PC-3 (cell line): ENCODE measurements at regions not wholly inside any gene's neighbourhood (a gene's known extent, or its start where the extent isn't known, plus 50 kb on each side); places are given as distances from the start of the nearest gene placed in this dataset.

Experiments used
- ATAC-seq: fragments of 200-7000 bp; cut with Tn5 transposase; 2 replicates; pipeline ENCODE4 v1.9.1; 2020; ENCODE audit warnings: mild to moderate bottlenecking, moderate library complexity
- BruUV-seq: library from RNA; stranded (reverse); fragments of 400-500 nt; replicated peaks from 2 replicates; lab custom pipeline; 2021; lab: Mats Ljungman, UMichigan
- CTCF ChIA-PET: fragments of 300-600 bp; sonication (Branson Sonifier 250); formaldehyde crosslinking; loops from one replicate; lab custom pipeline; 2022; ENCODE audit warnings: antibody characterized with exemption; lab: Charles Lee
- POLR2A ChIA-PET: fragments of 300-600 bp; sonication (Branson Sonifier 250); formaldehyde crosslinking; loops from one replicate; lab custom pipeline; 2022; ENCODE audit warnings: antibody characterized with exemption; ENCODE audit not compliant: unreplicated experiment; lab: Charles Lee
- DNase-seq: peaks from one replicate; pipeline ENCODE4 v3.0.0-alpha.2; 2015
- H2AFZ ChIP-seq: fragments of 300-600 bp; sonication (generic); 2 replicates; pipeline ENCODE4 v1.6.0; 2016; ENCODE audit warnings: antibody characterized with exemption, low read length
- H3F3A ChIP-seq: fragments of 300-600 bp; sonication (generic); one replicate; pipeline ENCODE4 v1.6.0; 2017; ENCODE audit warnings: antibody characterized with exemption, low read length, control low read depth, mild to moderate bottlenecking; ENCODE audit not compliant: unreplicated experiment
- H3K27ac ChIP-seq: fragments of 300-600 bp; sonication (generic); 2 replicates; pipeline ENCODE4 v1.5.1; 2016; ENCODE audit warnings: mild to moderate bottlenecking, low read length
- H3K27me3 ChIP-seq: fragments of 300-600 bp; sonication (generic); 2 replicates; pipeline ENCODE4 v1.6.1; 2016; ENCODE audit warnings: low read length, mixed read lengths
- H3K36me3 ChIP-seq: fragments of 300-600 bp; sonication (generic); 2 replicates; pipeline ENCODE4 v1.6.1; 2016; ENCODE audit warnings: low read depth, mixed run types, low read length, mixed read lengths
- H3K4me1 ChIP-seq: fragments of 300-600 bp; sonication (generic); 2 replicates; pipeline ENCODE4 v1.5.1; 2016; ENCODE audit warnings: low read length; ENCODE audit not compliant: insufficient read depth
- H3K4me2 ChIP-seq: fragments of 300-600 bp; sonication (generic); 2 replicates; pipeline ENCODE4 v1.6.0; 2016; ENCODE audit warnings: low read length
- H3K4me3 ChIP-seq: fragments of 300-600 bp; sonication (generic); 2 replicates; pipeline ENCODE4 v1.5.1; 2016; ENCODE audit warnings: mild to moderate bottlenecking, low read length, mixed read lengths
- H3K79me2 ChIP-seq: fragments of 300-600 bp; sonication (generic); 2 replicates; pipeline ENCODE4 v1.6.1; 2017; ENCODE audit warnings: low read length, mixed read lengths
- H3K9ac ChIP-seq: fragments of 300-600 bp; sonication (generic); 2 replicates; pipeline ENCODE4 v1.6.0; 2016; ENCODE audit warnings: mild to moderate bottlenecking, low read length
- H3K9me2 ChIP-seq: fragments of 300-600 bp; sonication (generic); replicated peaks from 2 replicates; pipeline ENCODE4 v1.6.1; 2016; ENCODE audit warnings: mixed run types, low read length, mixed read lengths
- H3K9me3 ChIP-seq: fragments of 300-600 bp; sonication (generic); 2 replicates; pipeline ENCODE4 v1.6.1; 2016; ENCODE audit warnings: low read length, mixed read lengths
- H4K20me1 ChIP-seq: fragments of 300-600 bp; sonication (generic); 2 replicates; pipeline ENCODE4 v1.6.1; 2016; ENCODE audit warnings: low read length, mixed read lengths
- EZH2 ChIP-seq: fragments of 300-600 bp; sonication (generic); IDR thresholded peaks from one replicate; pipeline ENCODE4 v1.6.1; 2017; ENCODE audit warnings: antibody characterized with exemption, mild to moderate bottlenecking, low read length; ENCODE audit not compliant: unreplicated experiment
- EZH2phosphoT487 ChIP-seq: fragments of 300-600 bp; sonication (generic); IDR thresholded peaks from 2 replicates; pipeline ENCODE4 v1.6.1; 2018; ENCODE audit warnings: mild to moderate bottlenecking, antibody characterized with exemption, low read length, borderline replicate concordance
- intact Hi-C: fragments of 100-400 bp; cut with micrococcal nuclease; formaldehyde crosslinking; loops from 2 replicates; pipeline ENCODE4 v1.9.0; 2023
- TF ChIP-seq, protein P1 (sequence below): fragments of 300-600 bp; sonication (generic); conservative IDR thresholded peaks from 2 replicates; pipeline ENCODE4 v1.5.1; 2017; ENCODE audit warnings: antibody characterized with exemption, low read depth, mild to moderate bottlenecking, low read length

DNA sequence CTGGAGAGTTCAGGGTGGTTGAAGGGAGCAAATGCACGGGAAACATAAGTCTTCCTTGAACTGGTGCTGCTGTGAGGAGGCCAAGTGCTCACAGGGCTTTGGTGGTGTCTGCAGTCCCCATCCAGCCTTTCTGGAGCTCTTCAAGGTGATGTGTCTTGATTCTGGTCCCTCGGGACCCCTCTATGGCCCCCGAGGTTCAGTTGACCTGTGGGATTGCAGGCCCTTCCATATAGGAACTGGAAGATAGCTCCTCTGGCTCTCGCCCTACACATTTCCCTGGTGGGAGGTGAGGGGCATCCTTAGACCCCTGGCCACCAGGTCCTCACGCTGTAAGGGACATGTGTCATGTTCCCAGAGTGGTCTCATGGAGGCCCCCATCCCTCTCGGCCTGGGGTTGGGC lies 191.8 kb downstream of the GADD45G start:
- Histone ChIP-seq H2AFZ (no peak overlapping the region), H3K4me3 (no peak overlapping the region), H3K9ac (no peak overlapping the region), H3K9me3 (no peaks in the 10 kb centered on the region), H4K20me1 (no peaks in the 10 kb centered on the region), H3K4me1 (no peaks in the 10 kb centered on the region), H3K27me3 (peaks cover 29% of the 10 kb centered on the region; the same call in 1 of the 2 replicates), H3F3A (no peaks in the 10 kb centered on the region), H3K9me2 (no peaks in the 10 kb centered on the region), H3K79me2 (no peaks in the 10 kb centered on the region), H3K4me2 (no peak overlapping the region), H3K27ac (no peak overlapping the region), H3K36me3 (no peaks in the 10 kb centered on the region)
- no peak for TF ChIP-seq EZH2
- TF ChIP-seq, protein P1, sequence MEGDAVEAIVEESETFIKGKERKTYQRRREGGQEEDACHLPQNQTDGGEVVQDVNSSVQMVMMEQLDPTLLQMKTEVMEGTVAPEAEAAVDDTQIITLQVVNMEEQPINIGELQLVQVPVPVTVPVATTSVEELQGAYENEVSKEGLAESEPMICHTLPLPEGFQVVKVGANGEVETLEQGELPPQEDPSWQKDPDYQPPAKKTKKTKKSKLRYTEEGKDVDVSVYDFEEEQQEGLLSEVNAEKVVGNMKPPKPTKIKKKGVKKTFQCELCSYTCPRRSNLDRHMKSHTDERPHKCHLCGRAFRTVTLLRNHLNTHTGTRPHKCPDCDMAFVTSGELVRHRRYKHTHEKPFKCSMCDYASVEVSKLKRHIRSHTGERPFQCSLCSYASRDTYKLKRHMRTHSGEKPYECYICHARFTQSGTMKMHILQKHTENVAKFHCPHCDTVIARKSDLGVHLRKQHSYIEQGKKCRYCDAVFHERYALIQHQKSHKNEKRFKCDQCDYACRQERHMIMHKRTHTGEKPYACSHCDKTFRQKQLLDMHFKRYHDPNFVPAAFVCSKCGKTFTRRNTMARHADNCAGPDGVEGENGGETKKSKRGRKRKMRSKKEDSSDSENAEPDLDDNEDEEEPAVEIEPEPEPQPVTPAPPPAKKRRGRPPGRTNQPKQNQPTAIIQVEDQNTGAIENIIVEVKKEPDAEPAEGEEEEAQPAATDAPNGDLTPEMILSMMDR: no peak
- no peak for TF ChIP-seq EZH2phosphoT487
- ATAC-seq (no peak), DNase-seq (no peak)
- POLR2A ChIA-PET: no interaction called here
- intact Hi-C loops: no loop called here
- CTCF ChIA-PET: no interaction called here
- BruUV-seq: no TSS peak

DNA sequence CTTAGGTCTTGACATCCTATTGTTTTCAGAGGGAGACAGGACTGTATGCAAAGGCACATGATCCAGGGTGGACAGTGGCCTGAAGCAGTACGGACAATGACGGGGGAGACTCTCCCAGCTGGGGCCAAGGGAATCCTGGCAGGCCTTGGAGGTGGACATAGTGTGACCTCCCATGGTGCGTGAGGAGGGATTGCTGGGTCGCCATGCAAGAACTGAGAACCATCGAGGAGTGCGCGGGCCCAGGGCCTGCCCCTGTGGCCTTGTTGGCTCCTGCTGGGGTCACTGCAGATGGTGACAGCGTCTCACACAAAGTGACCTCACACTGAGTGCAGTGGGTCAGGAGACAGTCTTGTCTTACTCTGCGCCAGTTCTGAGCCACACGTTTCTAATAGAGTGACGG lies 192.4 kb downstream of the GADD45G start:
- Histone ChIP-seq H3K9ac (no peak overlapping the region), H3K79me2 (no peaks in the 10 kb centered on the region), H3K27me3 (peaks cover 36% of the 10 kb centered on the region; the same call in 1 of the 2 replicates), H3K4me3 (no peak overlapping the region), H3K4me2 (no peak overlapping the region), H3K9me3 (no peaks in the 10 kb centered on the region), H3F3A (no peaks in the 10 kb centered on the region), H3K4me1 (no peaks in the 10 kb centered on the region), H3K9me2 (no peaks in the 10 kb centered on the region), H2AFZ (no peak overlapping the region), H3K36me3 (no peaks in the 10 kb centered on the region), H4K20me1 (no peaks in the 10 kb centered on the region), H3K27ac (no peak overlapping the region)
- ATAC-seq: no peak
- TF ChIP-seq EZH2 (no peak), EZH2phosphoT487 (no peak)
- TF ChIP-seq, protein P1: no peak
- no peak for DNase-seq
- POLR2A ChIA-PET: no interaction called here
- CTCF ChIA-PET: no interaction called here
- intact Hi-C loops: no loop called here
- no TSS peak for BruUV-seq

DNA sequence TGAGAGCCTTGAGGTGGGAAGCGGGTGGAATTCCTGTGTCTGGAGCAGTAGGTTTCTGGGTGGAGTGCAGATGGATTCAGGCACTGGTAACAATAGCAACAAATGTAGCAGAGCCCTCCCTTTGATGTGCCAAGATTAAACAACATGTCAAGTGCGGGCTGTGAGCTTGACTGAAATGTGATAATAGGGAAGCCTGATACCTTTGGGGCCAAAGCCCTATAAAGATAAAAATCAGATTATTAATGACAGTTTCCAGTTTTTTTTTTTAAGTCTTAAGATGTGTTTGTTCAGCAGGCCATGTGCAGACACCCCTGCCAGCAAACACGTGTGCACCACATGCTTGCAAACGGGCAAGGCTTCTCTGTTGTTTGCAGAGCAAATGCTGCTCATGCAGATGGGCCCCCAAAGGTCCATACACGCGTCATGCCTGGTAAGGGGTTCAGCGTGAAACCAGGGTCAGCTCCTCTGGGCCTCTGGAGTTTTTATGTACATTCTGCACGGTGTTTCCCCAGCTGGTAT lies 193.2 kb downstream of the GADD45G start:
- Histone ChIP-seq H3K27ac (no peak overlapping the region), H3K27me3 (peaks cover 43% of the 10 kb centered on the region; the same call in 1 of the 2 replicates), H2AFZ (no peak overlapping the region), H3K4me2 (no peak overlapping the region), H3K79me2 (no peaks in the 10 kb centered on the region), H3F3A (no peaks in the 10 kb centered on the region), H3K9me3 (no peaks in the 10 kb centered on the region), H4K20me1 (no peaks in the 10 kb centered on the region), H3K9me2 (no peaks in the 10 kb centered on the region), H3K4me3 (no peak overlapping the region), H3K36me3 (no peaks in the 10 kb centered on the region), H3K4me1 (no peaks in the 10 kb centered on the region), H3K9ac (no peak overlapping the region)
- intact Hi-C loops: no loop called here
- ChIA-PET POLR2A (no interaction called here), CTCF (no interaction called here)
- DNase-seq: no peak
- ATAC-seq: no peak
- TF ChIP-seq EZH2 (no peak), EZH2phosphoT487 (no peak)
- TF ChIP-seq, protein P1: no peak
- no TSS peak for BruUV-seq
